ENCODE measurements at regions not wholly inside any gene's neighbourhood (a gene's known extent, or its start where the extent isn't known, plus 50 kb on each side); places are given as distances from the start of the nearest gene placed in this dataset.

GRCh38 chr10:3423384-3423783 is 250.8 kb upstream of the PITRM1 start:
- DNase-seq (ENCODE audit: extremely low spot score, unreplicated experiment) = no peak
- Mint-ChIP-seq H3K4me1 (ENCODE audit: unreplicated experiment) (peaks cover 50% of the 10 kb centered on the region), H3K27ac (ENCODE audit: unreplicated experiment) (peak overlapping the region; percentile 84), H3K9me3 (ENCODE audit: unreplicated experiment) (no peaks in the 10 kb centered on the region), H3K27me3 (ENCODE audit: unreplicated experiment) (no peaks in the 10 kb centered on the region), H3K4me3 (ENCODE audit: unreplicated experiment) (no peak overlapping the region), H3K36me3 (ENCODE audit: unreplicated experiment) (no peaks in the 10 kb centered on the region)
- TF ChIP-seq, protein P1, sequence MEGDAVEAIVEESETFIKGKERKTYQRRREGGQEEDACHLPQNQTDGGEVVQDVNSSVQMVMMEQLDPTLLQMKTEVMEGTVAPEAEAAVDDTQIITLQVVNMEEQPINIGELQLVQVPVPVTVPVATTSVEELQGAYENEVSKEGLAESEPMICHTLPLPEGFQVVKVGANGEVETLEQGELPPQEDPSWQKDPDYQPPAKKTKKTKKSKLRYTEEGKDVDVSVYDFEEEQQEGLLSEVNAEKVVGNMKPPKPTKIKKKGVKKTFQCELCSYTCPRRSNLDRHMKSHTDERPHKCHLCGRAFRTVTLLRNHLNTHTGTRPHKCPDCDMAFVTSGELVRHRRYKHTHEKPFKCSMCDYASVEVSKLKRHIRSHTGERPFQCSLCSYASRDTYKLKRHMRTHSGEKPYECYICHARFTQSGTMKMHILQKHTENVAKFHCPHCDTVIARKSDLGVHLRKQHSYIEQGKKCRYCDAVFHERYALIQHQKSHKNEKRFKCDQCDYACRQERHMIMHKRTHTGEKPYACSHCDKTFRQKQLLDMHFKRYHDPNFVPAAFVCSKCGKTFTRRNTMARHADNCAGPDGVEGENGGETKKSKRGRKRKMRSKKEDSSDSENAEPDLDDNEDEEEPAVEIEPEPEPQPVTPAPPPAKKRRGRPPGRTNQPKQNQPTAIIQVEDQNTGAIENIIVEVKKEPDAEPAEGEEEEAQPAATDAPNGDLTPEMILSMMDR (IDR thresholded peaks at IDR 0.05) = no peak

DNA sequence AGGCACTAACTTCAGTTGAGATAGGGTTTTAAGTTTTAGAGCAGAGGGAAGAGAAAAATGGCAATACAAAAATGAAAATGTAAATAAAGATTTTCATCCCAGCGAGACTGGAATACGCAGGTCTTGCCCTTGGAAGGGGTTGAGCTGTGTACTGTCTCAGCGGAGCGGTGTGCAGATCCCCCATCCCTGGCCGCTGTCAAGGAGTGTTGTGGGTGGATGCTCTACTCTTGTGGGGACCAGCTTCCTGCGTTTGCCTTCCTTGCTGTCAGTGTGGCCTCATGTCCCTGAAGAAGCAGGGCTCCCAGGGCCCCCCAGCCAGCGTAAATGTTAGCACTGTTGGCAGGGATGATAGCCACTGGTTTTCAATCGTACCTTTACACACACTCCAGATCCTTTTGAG is 249.7 kb upstream of the PITRM1 start:
- Mint-ChIP-seq H3K36me3 (ENCODE audit: unreplicated experiment) (no peaks in the 10 kb centered on the region), H3K9me3 (ENCODE audit: unreplicated experiment) (no peaks in the 10 kb centered on the region), H3K4me3 (ENCODE audit: unreplicated experiment) (no peak overlapping the region), H3K27me3 (ENCODE audit: unreplicated experiment) (no peaks in the 10 kb centered on the region), H3K27ac (ENCODE audit: unreplicated experiment) (no peak overlapping the region), H3K4me1 (ENCODE audit: unreplicated experiment) (peaks cover 41% of the 10 kb centered on the region)
- peak; percentile 63 for DNase-seq (ENCODE audit: extremely low spot score, unreplicated experiment)
- TF ChIP-seq, protein P1 (IDR thresholded peaks at IDR 0.05) = no peak

DNA sequence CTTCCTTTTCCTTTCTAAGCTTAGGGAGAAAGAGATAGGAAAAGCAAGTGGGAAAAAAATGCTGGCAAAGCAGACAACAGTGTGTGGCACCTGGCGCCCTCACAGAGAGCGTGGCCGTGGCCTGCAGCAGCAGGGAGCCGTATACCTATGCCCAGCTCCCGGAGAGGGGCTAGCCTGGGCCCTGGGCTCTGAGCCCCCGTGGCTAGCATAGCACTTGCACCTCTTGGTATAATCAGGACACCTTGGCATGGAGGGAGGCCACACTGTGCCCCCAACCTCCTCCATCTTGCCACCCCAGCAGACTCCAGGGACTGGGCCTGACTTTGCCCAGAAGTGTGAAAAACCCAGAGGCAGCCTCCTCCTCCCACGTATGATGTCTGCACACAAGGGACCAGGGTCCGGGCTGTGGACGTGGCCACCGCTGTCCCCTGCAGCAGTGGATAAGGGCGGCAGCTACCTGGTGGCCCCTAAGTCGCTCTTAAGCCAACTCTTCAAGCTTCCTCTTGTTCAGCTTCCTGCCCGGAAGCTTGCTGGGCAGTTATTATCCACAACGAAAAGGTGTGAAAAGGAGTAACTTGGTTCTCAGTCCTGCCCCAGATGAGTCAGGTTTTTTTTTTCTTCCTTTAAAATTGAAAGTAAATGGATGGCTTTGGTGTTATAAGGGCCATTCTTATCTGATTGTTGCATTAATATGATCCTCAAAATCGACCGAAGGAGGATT is 249.1 kb upstream of the PITRM1 start:
- H3K4me1 Mint-ChIP-seq (ENCODE audit: unreplicated experiment) = peaks cover 35% of the 10 kb centered on the region
- no peaks in the 10 kb centered on the region for H3K36me3 Mint-ChIP-seq (ENCODE audit: unreplicated experiment)
- no peak overlapping the region for H3K4me3 Mint-ChIP-seq (ENCODE audit: unreplicated experiment)
- no peaks in the 10 kb centered on the region for H3K9me3 Mint-ChIP-seq (ENCODE audit: unreplicated experiment)
- peak; percentile 63 for DNase-seq (ENCODE audit: extremely low spot score, unreplicated experiment)
- no peak overlapping the region for H3K27ac Mint-ChIP-seq (ENCODE audit: unreplicated experiment)
- H3K27me3 Mint-ChIP-seq (ENCODE audit: unreplicated experiment) = no peaks in the 10 kb centered on the region
- TF ChIP-seq, protein P1 (IDR thresholded peaks at IDR 0.05) = no peak

GRCh38 chr10:3420527-3421469 is 248.2 kb upstream of the PITRM1 start:
- no peaks in the 10 kb centered on the region for H3K9me3 Mint-ChIP-seq (ENCODE audit: unreplicated experiment)
- no peaks in the 10 kb centered on the region for H3K27me3 Mint-ChIP-seq (ENCODE audit: unreplicated experiment)
- H3K27ac Mint-ChIP-seq (ENCODE audit: unreplicated experiment) = no peak overlapping the region
- H3K4me3 Mint-ChIP-seq (ENCODE audit: unreplicated experiment) = no peak overlapping the region
- H3K36me3 Mint-ChIP-seq (ENCODE audit: unreplicated experiment) = no peaks in the 10 kb centered on the region
- no peak for DNase-seq (ENCODE audit: extremely low spot score, unreplicated experiment)
- TF ChIP-seq, protein P1 (IDR thresholded peaks at IDR 0.05) = no peak
- H3K4me1 Mint-ChIP-seq (ENCODE audit: unreplicated experiment) = peaks cover 26% of the 10 kb centered on the region

Data from osteocyte (in vitro differentiated cells).